ENCODE measurements at regions not wholly inside any gene's neighbourhood (a gene's known extent, or its start where the extent isn't known, plus 50 kb on each side); places are given as distances from the start of the nearest gene placed in this dataset.

DNA sequence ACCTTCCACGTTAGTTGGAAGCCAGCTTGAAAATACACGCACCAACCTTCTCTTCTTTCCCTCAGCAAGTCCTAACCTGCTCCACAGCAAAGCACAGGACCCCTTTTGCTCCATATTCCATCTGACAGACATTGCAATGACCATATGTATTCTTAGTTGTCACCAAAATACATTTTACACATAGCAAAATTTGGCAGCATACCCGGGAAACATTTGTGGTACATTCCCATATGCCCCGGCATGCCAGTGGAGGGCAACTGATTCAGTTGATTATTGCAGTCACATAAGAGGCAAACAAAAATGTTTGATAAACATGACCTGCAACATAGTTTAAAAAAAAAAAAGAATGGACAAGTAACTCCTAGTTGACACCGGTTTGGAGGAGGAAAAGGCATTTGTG lies 202.1 kb upstream of the UBE2E3 start:
- no peak overlapping the region for H3T11ph ChIP-seq (ENCODE audit: low read length)
- H4K8ac ChIP-seq (replicated peaks; ENCODE audit: insufficient read length, low read depth, low read length): no peak overlapping the region
- no peak overlapping the region for H3K4me3 Mint-ChIP-seq
- no peak overlapping the region for H2AFZ ChIP-seq (ENCODE audit: low read length)
- H3K27ac Mint-ChIP-seq: no peak overlapping the region
- no peak overlapping the region for H2AK5ac ChIP-seq (ENCODE audit: insufficient read length, low read length)
- no peak overlapping the region for H2BK12ac ChIP-seq (ENCODE audit: insufficient read length, low read depth, low read length)
- no peaks in the 10 kb centered on the region for H3K27me3 ChIP-seq (ENCODE audit: insufficient read depth, low read length)
- H2BK15ac ChIP-seq (ENCODE audit: low read depth, low read length): no peak overlapping the region
- H3K14ac ChIP-seq (ENCODE audit: insufficient read depth, low read length): no peak overlapping the region
- H4K20me1 ChIP-seq (ENCODE audit: control insufficient read depth, insufficient read depth, insufficient read length): no peaks in the 10 kb centered on the region
- no peaks in the 10 kb centered on the region for H3K4me1 ChIP-seq (ENCODE audit: insufficient read depth, low read length)
- H3K4ac ChIP-seq (ENCODE audit: low read depth, low read length): no peak overlapping the region
- H3K79me1 ChIP-seq (ENCODE audit: insufficient read depth, low read depth, low read length, poor library complexity, severe bottlenecking): no peaks in the 10 kb centered on the region
- H3K36me3 Mint-ChIP-seq (ENCODE audit: insufficient read depth in 1 of 3, low read depth in 3 of 3): no peaks in the 10 kb centered on the region
- H3K27ac ChIP-seq (ENCODE audit: insufficient read length, low read depth, low read length): no peak overlapping the region
- H3K4me1 Mint-ChIP-seq: peaks cover 8 to 9% of the 10 kb centered on the region in 2 experiments
- H3K18ac ChIP-seq (ENCODE audit: insufficient read length, low read depth, low read length): no peak overlapping the region
- no peak overlapping the region for H2BK120ac ChIP-seq (ENCODE audit: low read depth, low read length, poor library complexity, severe bottlenecking)
- no peak overlapping the region for H2BK20ac ChIP-seq (ENCODE audit: low read depth, low read length, poor library complexity, severe bottlenecking)
- no peak for DNase-seq
- H3K9ac ChIP-seq (ENCODE audit: extremely low read depth, insufficient read length, low read length): no peak overlapping the region
- H4K91ac ChIP-seq (ENCODE audit: insufficient read length, low read depth, low read length): no peak overlapping the region
- H3K9me3 ChIP-seq (ENCODE audit: control insufficient read depth, low read depth, low read length): no peaks in the 10 kb centered on the region
- no peak overlapping the region for H2BK5ac ChIP-seq (ENCODE audit: insufficient read length, low read length)
- H3K27me3 Mint-ChIP-seq (ENCODE audit: low read depth): no peaks in the 10 kb centered on the region
- no peak overlapping the region for H3K56ac ChIP-seq (ENCODE audit: insufficient read length, low read depth, low read length)
- H3K4me2 ChIP-seq (ENCODE audit: insufficient read depth, insufficient read length, low read length): no peak overlapping the region
- WGBS (ENCODE audit: extremely low coverage, insufficient read length, low lambda C conversion rate): no CpG with 5 or more reads among the region's 5 CpGs
- H3K23ac ChIP-seq (ENCODE audit: insufficient read length, low read depth, low read length): no peak overlapping the region
- H3K23me2 ChIP-seq (ENCODE audit: insufficient read length, low read depth, low read length, poor library complexity, severe bottlenecking): no peaks in the 10 kb centered on the region
- H3K9me3 Mint-ChIP-seq: 0 out of 5 replicates have a peak, but pooled peaks cover 0 to 2% of the 10 kb centered on the region in 2 experiments
- no peak overlapping the region for H4K5ac ChIP-seq (ENCODE audit: insufficient read length, low read depth, low read length)
- TF ChIP-seq CTCF (conservative IDR thresholded peaks at IDR 0.05): no peak
- H3K79me2 ChIP-seq (ENCODE audit: insufficient read depth, low read length): no peaks in the 10 kb centered on the region

Data from H9 (cell line).